GM21619 (cell line): ENCODE measurements at regions not wholly inside any gene's neighbourhood (a gene's known extent, or its start where the extent isn't known, plus 50 kb on each side); places are given as distances from the start of the nearest gene placed in this dataset.

ENCODE experiments used
- ATAC-seq: cut with Tn5 transposase; IDR thresholded peaks from one replicate; pipeline ENCODE4 v1.9.1; 2021; ENCODE audit not compliant: unreplicated experiment

GRCh38 chr5:175388531-175388930, 55.5 kb downstream of the DRD1 start:
- ATAC-seq, result no peak

- no peak for ATAC-seq
Measured at GRCh38 chr5:175387144-175387543, 56.8 kb downstream of the DRD1 start.

- no peak for ATAC-seq
Measured at GRCh38 chr5:175386526-175386925, 57.5 kb downstream of the DRD1 start.

GRCh38 chr5:175385691-175386362, 58.2 kb downstream of the DRD1 start:
- no peak for ATAC-seq

- ATAC-seq, result no peak
Measured at GRCh38 chr5:175384724-175385552, 59.0 kb downstream of the DRD1 start.

GRCh38 chr5:175383350-175383749, 60.6 kb downstream of the DRD1 start:
- ATAC-seq, result no peak

- no peak for ATAC-seq
Measured at GRCh38 chr5:175382171-175382570, 61.8 kb downstream of the DRD1 start.

GRCh38 chr5:175381130-175381529, 62.9 kb downstream of the DRD1 start:
- no peak for ATAC-seq

GRCh38 chr5:175380701-175381100, 63.3 kb downstream of the DRD1 start:
- no peak for ATAC-seq

GRCh38 chr5:175379867-175380266, 64.1 kb downstream of the DRD1 start:
- no peak for ATAC-seq

- no peak for ATAC-seq
Measured at GRCh38 chr5:175378444-175379028, 65.4 kb downstream of the DRD1 start.

GRCh38 chr5:175377816-175378215, 66.2 kb downstream of the DRD1 start:
- no peak for ATAC-seq

- ATAC-seq, result no peak
Measured at GRCh38 chr5:175374166-175374875, 69.7 kb downstream of the DRD1 start.

GRCh38 chr5:175365866-175366265, 78.1 kb downstream of the DRD1 start:
- no peak for ATAC-seq

- no peak for ATAC-seq
Measured at GRCh38 chr5:175363300-175363699, 80.7 kb downstream of the DRD1 start.

- no peak for ATAC-seq
Measured at GRCh38 chr5:175357995-175358394, 86.0 kb downstream of the DRD1 start.

- ATAC-seq, result no peak
Measured at GRCh38 chr5:175356428-175356827, 87.6 kb downstream of the DRD1 start.

GRCh38 chr5:175354964-175355363, 89.0 kb downstream of the DRD1 start:
- ATAC-seq, result no peak

GRCh38 chr5:175353926-175354325, 90.1 kb downstream of the DRD1 start:
- no peak for ATAC-seq

- no peak for ATAC-seq
Measured at GRCh38 chr5:175351897-175352590, 91.9 kb downstream of the DRD1 start.

GRCh38 chr5:175351126-175351525, 92.9 kb downstream of the DRD1 start:
- no peak for ATAC-seq
